ENCODE measurements at regions not wholly inside any gene's neighbourhood (a gene's known extent, or its start where the extent isn't known, plus 50 kb on each side); places are given as distances from the start of the nearest gene placed in this dataset.

DNA sequence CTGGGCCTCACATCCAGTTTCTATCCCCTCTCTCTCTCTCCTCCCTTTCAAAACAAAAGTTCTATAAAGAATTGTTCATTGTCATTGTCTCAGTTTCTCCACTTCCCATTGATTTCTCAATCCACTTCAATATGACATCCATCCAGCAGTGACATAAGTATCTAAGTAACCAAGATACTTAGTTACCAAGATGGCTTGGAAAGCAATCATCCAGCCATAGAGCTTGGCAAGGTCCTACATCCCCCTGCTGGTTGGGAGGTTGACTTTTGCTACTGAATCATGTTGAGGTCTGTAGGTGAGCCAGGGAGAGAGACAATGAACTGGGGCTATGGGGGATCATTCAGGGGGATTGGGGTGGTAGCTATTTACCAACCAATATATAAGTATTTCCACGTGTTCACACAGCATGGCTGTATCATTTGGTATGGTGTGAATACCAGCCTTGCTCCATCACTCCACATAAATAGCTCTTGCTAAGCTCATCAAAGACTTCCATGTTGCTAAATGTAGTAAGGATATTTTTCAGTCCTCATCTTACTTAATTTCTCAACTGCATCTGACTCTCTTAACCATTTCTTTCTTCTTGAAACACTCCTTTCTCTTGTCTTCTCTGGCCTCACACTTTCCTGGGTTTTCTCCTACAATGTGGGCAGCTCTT lies 58.8 kb upstream of the NTRK3 start:
- H3K4me3 ChIP-seq (ENCODE audit: low read length), result no peak overlapping the region
- H3K4me2 ChIP-seq (ENCODE audit: low read length), result no peak overlapping the region
- no peak overlapping the region for H3K27ac ChIP-seq (ENCODE audit: low read length)
- H4K20me1 ChIP-seq (ENCODE audit: insufficient read depth), result no peaks in the 10 kb centered on the region
- H2AFZ ChIP-seq (ENCODE audit: low read depth, low read length), result no peak overlapping the region
- H3K36me3 ChIP-seq (ENCODE audit: insufficient read depth, low read length), result no peaks in the 10 kb centered on the region
- H3K27me3 ChIP-seq (ENCODE audit: insufficient read depth, low read depth, low read length), result no peaks in the 10 kb centered on the region
- H3K9me3 ChIP-seq (ENCODE audit: low read length), result no peaks in the 10 kb centered on the region
- H3K9me2 ChIP-seq (ENCODE audit: insufficient read depth, low read length), result no peaks in the 10 kb centered on the region
- no peaks in the 10 kb centered on the region for H3F3A ChIP-seq (ENCODE audit: insufficient read depth, low read length, poor library complexity, severe bottlenecking)
- no peak overlapping the region for H3K9ac ChIP-seq (ENCODE audit: low read length)
- no peak for TF ChIP-seq RAD21 (conservative IDR thresholded peaks at IDR 0.05)
- TF ChIP-seq SMC3 (conservative IDR thresholded peaks at IDR 0.05; ENCODE audit: poor library complexity), result no peak
- TF ChIP-seq, protein P1, sequence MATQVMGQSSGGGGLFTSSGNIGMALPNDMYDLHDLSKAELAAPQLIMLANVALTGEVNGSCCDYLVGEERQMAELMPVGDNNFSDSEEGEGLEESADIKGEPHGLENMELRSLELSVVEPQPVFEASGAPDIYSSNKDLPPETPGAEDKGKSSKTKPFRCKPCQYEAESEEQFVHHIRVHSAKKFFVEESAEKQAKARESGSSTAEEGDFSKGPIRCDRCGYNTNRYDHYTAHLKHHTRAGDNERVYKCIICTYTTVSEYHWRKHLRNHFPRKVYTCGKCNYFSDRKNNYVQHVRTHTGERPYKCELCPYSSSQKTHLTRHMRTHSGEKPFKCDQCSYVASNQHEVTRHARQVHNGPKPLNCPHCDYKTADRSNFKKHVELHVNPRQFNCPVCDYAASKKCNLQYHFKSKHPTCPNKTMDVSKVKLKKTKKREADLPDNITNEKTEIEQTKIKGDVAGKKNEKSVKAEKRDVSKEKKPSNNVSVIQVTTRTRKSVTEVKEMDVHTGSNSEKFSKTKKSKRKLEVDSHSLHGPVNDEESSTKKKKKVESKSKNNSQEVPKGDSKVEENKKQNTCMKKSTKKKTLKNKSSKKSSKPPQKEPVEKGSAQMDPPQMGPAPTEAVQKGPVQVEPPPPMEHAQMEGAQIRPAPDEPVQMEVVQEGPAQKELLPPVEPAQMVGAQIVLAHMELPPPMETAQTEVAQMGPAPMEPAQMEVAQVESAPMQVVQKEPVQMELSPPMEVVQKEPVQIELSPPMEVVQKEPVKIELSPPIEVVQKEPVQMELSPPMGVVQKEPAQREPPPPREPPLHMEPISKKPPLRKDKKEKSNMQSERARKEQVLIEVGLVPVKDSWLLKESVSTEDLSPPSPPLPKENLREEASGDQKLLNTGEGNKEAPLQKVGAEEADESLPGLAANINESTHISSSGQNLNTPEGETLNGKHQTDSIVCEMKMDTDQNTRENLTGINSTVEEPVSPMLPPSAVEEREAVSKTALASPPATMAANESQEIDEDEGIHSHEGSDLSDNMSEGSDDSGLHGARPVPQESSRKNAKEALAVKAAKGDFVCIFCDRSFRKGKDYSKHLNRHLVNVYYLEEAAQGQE (IDR thresholded peaks at IDR 0.05; ENCODE audit: borderline replicate concordance), result no peak
- no peak for TF ChIP-seq EP300 (conservative IDR thresholded peaks at IDR 0.05; ENCODE audit: poor library complexity, severe bottlenecking)
- no peak for TF ChIP-seq TAF1 (IDR thresholded peaks at IDR 0.05; ENCODE audit: low read depth)
- TF ChIP-seq, protein P2, sequence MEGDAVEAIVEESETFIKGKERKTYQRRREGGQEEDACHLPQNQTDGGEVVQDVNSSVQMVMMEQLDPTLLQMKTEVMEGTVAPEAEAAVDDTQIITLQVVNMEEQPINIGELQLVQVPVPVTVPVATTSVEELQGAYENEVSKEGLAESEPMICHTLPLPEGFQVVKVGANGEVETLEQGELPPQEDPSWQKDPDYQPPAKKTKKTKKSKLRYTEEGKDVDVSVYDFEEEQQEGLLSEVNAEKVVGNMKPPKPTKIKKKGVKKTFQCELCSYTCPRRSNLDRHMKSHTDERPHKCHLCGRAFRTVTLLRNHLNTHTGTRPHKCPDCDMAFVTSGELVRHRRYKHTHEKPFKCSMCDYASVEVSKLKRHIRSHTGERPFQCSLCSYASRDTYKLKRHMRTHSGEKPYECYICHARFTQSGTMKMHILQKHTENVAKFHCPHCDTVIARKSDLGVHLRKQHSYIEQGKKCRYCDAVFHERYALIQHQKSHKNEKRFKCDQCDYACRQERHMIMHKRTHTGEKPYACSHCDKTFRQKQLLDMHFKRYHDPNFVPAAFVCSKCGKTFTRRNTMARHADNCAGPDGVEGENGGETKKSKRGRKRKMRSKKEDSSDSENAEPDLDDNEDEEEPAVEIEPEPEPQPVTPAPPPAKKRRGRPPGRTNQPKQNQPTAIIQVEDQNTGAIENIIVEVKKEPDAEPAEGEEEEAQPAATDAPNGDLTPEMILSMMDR (IDR thresholded peaks at IDR 0.05; ENCODE audit: poor library complexity, severe bottlenecking), result no peak
- no peak for TF ChIP-seq MXI1 (conservative IDR thresholded peaks at IDR 0.05; ENCODE audit: poor library complexity, severe bottlenecking)
- no peak for TF ChIP-seq POLR2AphosphoS5 (IDR thresholded peaks at IDR 0.05)
- no peaks in the 10 kb centered on the region for H3K79me2 ChIP-seq (replicated peaks; ENCODE audit: insufficient read depth, low read length)

DNA sequence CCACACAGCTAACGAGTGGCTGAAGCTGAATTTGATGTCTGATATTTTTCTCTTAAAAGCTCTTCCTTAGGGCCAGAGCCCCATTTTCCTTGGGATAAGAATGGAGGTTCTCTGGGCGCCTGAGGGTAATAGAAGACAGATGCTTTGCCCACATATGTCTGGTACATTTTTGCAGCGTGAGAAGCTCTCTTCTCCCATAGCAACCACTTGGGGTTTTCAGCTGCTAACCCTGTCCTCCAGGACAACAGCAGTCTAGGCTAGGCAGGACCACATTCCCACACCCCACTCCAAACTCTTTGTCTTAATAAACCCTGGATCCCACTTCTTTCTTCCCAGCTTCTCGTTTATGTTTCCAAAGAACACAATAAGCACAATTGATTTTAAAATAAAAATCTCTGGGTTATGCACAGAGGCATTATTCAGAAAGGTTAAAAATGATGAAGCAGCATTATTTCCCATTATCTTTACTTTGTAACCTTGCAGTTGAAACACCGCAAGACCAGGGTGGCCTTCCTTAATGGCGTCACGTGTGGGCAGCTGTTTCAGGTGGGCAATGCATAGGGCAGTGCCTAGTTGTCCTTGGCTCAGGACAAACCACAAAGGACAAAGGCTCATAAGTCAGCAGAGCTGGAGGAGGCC lies 56.5 kb upstream of the NTRK3 start:
- Histone ChIP-seq H3K79me2 (replicated peaks; ENCODE audit: insufficient read depth, low read length) (no peaks in the 10 kb centered on the region), H3K9ac (ENCODE audit: low read length) (no peak overlapping the region), H3K4me3 (ENCODE audit: low read length) (no peak overlapping the region), H3K27ac (ENCODE audit: low read length) (no peak overlapping the region), H2AFZ (ENCODE audit: low read depth, low read length) (no peak overlapping the region), H3K4me2 (ENCODE audit: low read length) (no peak overlapping the region), H4K20me1 (ENCODE audit: insufficient read depth) (no peaks in the 10 kb centered on the region), H3K27me3 (ENCODE audit: insufficient read depth, low read depth, low read length) (no peaks in the 10 kb centered on the region), H3K36me3 (ENCODE audit: insufficient read depth, low read length) (no peaks in the 10 kb centered on the region), H3F3A (ENCODE audit: insufficient read depth, low read length, poor library complexity, severe bottlenecking) (no peaks in the 10 kb centered on the region), H3K9me3 (ENCODE audit: low read length) (no peaks in the 10 kb centered on the region), H3K9me2 (ENCODE audit: insufficient read depth, low read length) (no peaks in the 10 kb centered on the region)
- TF ChIP-seq TAF1 (IDR thresholded peaks at IDR 0.05; ENCODE audit: low read depth) (no peak), EP300 (conservative IDR thresholded peaks at IDR 0.05; ENCODE audit: poor library complexity, severe bottlenecking) (no peak), POLR2AphosphoS5 (IDR thresholded peaks at IDR 0.05) (no peak), EZH2 (IDR thresholded peaks at IDR 0.05; ENCODE audit: borderline replicate concordance, insufficient read depth, low read length, poor library complexity, severe bottlenecking) (no peak), SMC3 (conservative IDR thresholded peaks at IDR 0.05; ENCODE audit: poor library complexity) (no peak), RAD21 (conservative IDR thresholded peaks at IDR 0.05) (no peak)
